AG04450 (cell line): ENCODE measurements at regions not wholly inside any gene's neighbourhood (a gene's known extent, or its start where the extent isn't known, plus 50 kb on each side); places are given as distances from the start of the nearest gene placed in this dataset.
"Not testable (repeated sequence)": the region's sequence is repeated elsewhere in the genome, so short reads cannot be mapped to it uniquely, and the experiment has no call there.

Source experiments
- CTCF ChIA-PET: fragments of 300-600, 350-600 bp; formaldehyde crosslinking; extraction: SDS; loops from one replicate; lab custom pipeline; 2022; ENCODE audit warnings: antibody characterized with exemption, inconsistent platforms; lab: Charles Lee
- POLR2A ChIA-PET: fragments of 350-600 bp; formaldehyde crosslinking; extraction: SDS; loops from one replicate; lab custom pipeline; 2021; ENCODE audit warnings: antibody characterized with exemption, inconsistent platforms; lab: Yijun Ruan, JAX
- DNase-seq: peaks from one replicate; pipeline ENCODE4 v3.0.0-alpha.2; 2011; ENCODE audit warnings: low read depth, low spot score
- H3K27ac ChIP-seq: one replicate; pipeline ENCODE4 v1.5.1; 2012; ENCODE audit warnings: low read depth, low read length, control low read depth
- H3K27me3 ChIP-seq: one replicate; pipeline ENCODE4 v1.6.0; 2012; ENCODE audit warnings: low read length; ENCODE audit not compliant: control insufficient read depth, insufficient read depth
- H3K4me3 ChIP-seq: 2 replicates; pipeline ENCODE4 v1.5.1; 2011; ENCODE audit warnings: mild to moderate bottlenecking, low read depth, low read length, control low read depth
- H3K9me3 ChIP-seq: 2 replicates; pipeline ENCODE4 v1.5.1; 2012; ENCODE audit warnings: low read length; ENCODE audit not compliant: control insufficient read depth, insufficient read depth
- CTCF ChIP-seq: IDR thresholded peaks from 2 replicates; pipeline ENCODE4 v1.5.1; 2011; ENCODE audit warnings: low read depth, low read length, control low read depth, inconsistent platforms

- H3K27me3 ChIP-seq: no peaks in the 10 kb centered on the region
- no peak for DNase-seq
- no peak overlapping the region for H3K4me3 ChIP-seq
- no peaks in the 10 kb centered on the region for H3K9me3 ChIP-seq
- H3K27ac ChIP-seq: no peak overlapping the region
- no peak for TF ChIP-seq CTCF
- ChIA-PET POLR2A (no interaction called here), CTCF (no interaction called here)
These were observed 2040.5 kb upstream of the C9orf72 start for GRCh38 chr9:29613773-29614172.

GRCh38 chr9:29616844-29617243 lies 2043.6 kb upstream of the C9orf72 start:
- ChIA-PET CTCF (no interaction called here), POLR2A (no interaction called here)
- H3K27me3 ChIP-seq: no peaks in the 10 kb centered on the region
- no peak overlapping the region for H3K27ac ChIP-seq
- TF ChIP-seq CTCF: no peak
- no peaks in the 10 kb centered on the region for H3K9me3 ChIP-seq
- no peak overlapping the region for H3K4me3 ChIP-seq
- DNase-seq: no peak

DNA sequence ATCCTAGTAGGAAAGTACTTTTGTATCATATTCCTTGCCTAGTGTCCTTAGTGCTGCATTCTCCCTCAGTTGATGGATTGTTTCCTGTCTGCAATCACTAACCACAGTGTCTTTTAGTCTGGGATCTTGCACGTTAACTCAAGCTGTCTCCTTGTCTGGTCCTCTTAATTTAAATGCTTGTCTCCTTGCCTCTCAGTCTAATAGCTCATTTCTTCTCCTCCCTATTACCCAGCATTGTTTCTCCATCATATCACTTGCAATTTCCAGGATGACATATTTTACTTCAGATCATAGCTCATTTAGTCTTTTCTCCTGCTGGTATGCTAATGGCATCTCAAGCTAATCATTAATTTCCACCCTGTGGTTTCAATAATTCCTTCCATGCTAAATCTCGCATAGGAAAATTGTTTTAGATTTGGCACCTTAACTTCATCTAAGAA lies 2052.0 kb upstream of the C9orf72 start:
- no peak for DNase-seq
- TF ChIP-seq CTCF: no peak
- Histone ChIP-seq H3K27me3 (no peaks in the 10 kb centered on the region), H3K9me3 (peaks cover 9% of the 10 kb centered on the region), H3K27ac (no peak overlapping the region), H3K4me3 (no peak overlapping the region)
- CTCF ChIA-PET: no interaction called here
- POLR2A ChIA-PET: no interaction called here

DNA sequence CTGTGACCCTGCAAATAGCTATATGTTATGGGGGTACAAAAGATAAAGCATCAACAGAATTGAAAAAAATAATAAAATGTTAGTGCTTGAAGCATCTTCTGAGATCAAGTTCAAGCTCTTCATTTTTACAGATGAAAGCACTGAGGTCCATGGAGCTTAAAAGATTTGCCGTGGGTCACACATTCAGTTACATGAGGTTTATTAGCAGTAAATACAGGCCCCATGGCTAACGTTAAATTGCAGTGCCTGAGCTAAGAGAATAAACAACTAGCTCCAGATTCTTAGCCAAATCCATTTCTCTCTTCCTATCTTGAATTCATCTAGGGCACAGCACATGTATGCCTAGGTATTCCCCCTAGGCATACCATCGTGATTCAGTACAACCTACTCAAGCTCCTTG lies 2052.7 kb upstream of the C9orf72 start:
- Histone ChIP-seq H3K4me3 (no peak overlapping the region), H3K27me3 (no peaks in the 10 kb centered on the region), H3K9me3 (peaks cover 9% of the 10 kb centered on the region), H3K27ac (no peak overlapping the region)
- POLR2A ChIA-PET: no interaction called here
- no peak for DNase-seq
- TF ChIP-seq CTCF: no peak
- CTCF ChIA-PET: no interaction called here

DNA sequence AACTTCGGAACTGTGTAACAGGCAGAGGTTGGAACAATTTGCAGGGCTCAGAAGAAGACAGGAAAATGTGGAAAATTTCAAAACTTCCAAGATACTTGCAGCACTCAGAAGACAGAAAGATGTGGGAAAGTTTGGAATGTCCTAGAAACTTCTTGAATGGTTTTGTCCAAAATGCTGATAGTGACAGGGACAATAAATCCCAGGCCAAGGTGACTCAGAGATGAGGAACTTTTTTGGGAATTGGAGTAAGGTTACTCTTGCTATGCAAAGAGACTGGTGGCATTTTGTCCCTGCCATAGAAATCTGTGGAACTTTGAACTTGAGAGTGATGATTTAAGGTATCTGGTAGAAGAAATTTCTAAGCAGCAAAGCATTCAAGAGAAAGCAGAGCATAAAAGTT lies 2055.6 kb upstream of the C9orf72 start:
- H3K27ac ChIP-seq, H3K4me3 ChIP-seq, H3K27me3 ChIP-seq, CTCF ChIA-PET, POLR2A ChIA-PET, H3K9me3 ChIP-seq, DNase-seq: not testable (repeated sequence)
